ENCODE measurements at regions not wholly inside any gene's neighbourhood (a gene's known extent, or its start where the extent isn't known, plus 50 kb on each side); places are given as distances from the start of the nearest gene placed in this dataset.

GRCh38 chr18:42623935-42624334 lies 491.6 kb downstream of the RIT2 start:
- no peak for DNase-seq (ENCODE audit: low spot score)

- no peak for DNase-seq (ENCODE audit: low spot score)
Measured at GRCh38 chr18:42632801-42633200, 482.7 kb downstream of the RIT2 start.

- no peak for DNase-seq (ENCODE audit: low spot score)
Measured at GRCh38 chr18:42635378-42636048, 480.0 kb downstream of the RIT2 start.

GRCh38 chr18:42636309-42636708 lies 479.2 kb downstream of the RIT2 start:
- no peak for DNase-seq (ENCODE audit: low spot score)

- no peak for DNase-seq (ENCODE audit: low spot score)
Measured at GRCh38 chr18:42640160-42640559, 475.3 kb downstream of the RIT2 start.

- no peak for DNase-seq (ENCODE audit: low spot score)
Measured at GRCh38 chr18:42641996-42642395, 473.5 kb downstream of the RIT2 start.

- DNase-seq (ENCODE audit: low spot score) = no peak
Measured at GRCh38 chr18:42644729-42645131, 470.8 kb downstream of the RIT2 start.

- DNase-seq (ENCODE audit: low spot score) = no peak
Measured at GRCh38 chr18:42649331-42650035, 466.0 kb downstream of the RIT2 start.

GRCh38 chr18:42654556-42654955 lies 460.9 kb downstream of the RIT2 start:
- DNase-seq (ENCODE audit: low spot score) = no peak

- no peak for DNase-seq (ENCODE audit: low spot score)
Measured at GRCh38 chr18:42657551-42657950, 457.9 kb downstream of the RIT2 start.

- no peak for DNase-seq (ENCODE audit: low spot score)
Measured at GRCh38 chr18:42658171-42658570, 457.3 kb downstream of the RIT2 start.

GRCh38 chr18:42659187-42659586 lies 456.3 kb downstream of the RIT2 start:
- DNase-seq (ENCODE audit: low spot score) = no peak

- no peak for DNase-seq (ENCODE audit: low spot score)
Measured at GRCh38 chr18:42670860-42671259, 444.6 kb downstream of the RIT2 start.

GRCh38 chr18:42675810-42676209 lies 439.7 kb downstream of the RIT2 start:
- no peak for DNase-seq (ENCODE audit: low spot score)

- no peak for DNase-seq (ENCODE audit: low spot score)
Measured at GRCh38 chr18:42683094-42683493, 432.4 kb downstream of the RIT2 start.

GRCh38 chr18:42689310-42689709 lies 426.2 kb downstream of the RIT2 start:
- DNase-seq (ENCODE audit: low spot score) = no peak
